Loucy (cell line): ENCODE measurements at regions not wholly inside any gene's neighbourhood (a gene's known extent, or its start where the extent isn't known, plus 50 kb on each side); places are given as distances from the start of the nearest gene placed in this dataset.

Experiments
- H2AFZ ChIP-seq: fragments of 200-600 bp; sonication (generic); 2 replicates; pipeline ENCODE4 v1.6.0; 2016; ENCODE audit warnings: antibody characterized with exemption, mild to moderate bottlenecking, low read length, moderate library complexity
- H3F3A ChIP-seq: fragments of 200-600 bp; 2 replicates; pipeline ENCODE4 v1.6.0; 2016; ENCODE audit warnings: antibody characterized with exemption, low read depth, mild to moderate bottlenecking
- H3K27me3 ChIP-seq: fragments of 200-600 bp; sonication (generic); 2 replicates; pipeline ENCODE4 v1.6.1; 2014; ENCODE audit warnings: low read length, mild to moderate bottlenecking; ENCODE audit not compliant: insufficient read depth, poor library complexity, severe bottlenecking
- H3K36me3 ChIP-seq: fragments of 200-600 bp; sonication (generic); 2 replicates; pipeline ENCODE4 v1.6.1; 2016; ENCODE audit warnings: low read length; ENCODE audit not compliant: insufficient read depth
- H3K4me1 ChIP-seq: fragments of 200-600 bp; sonication (generic); 2 replicates; pipeline ENCODE4 v1.5.1; 2014; ENCODE audit warnings: low read length, mild to moderate bottlenecking; ENCODE audit not compliant: insufficient read depth, poor library complexity, severe bottlenecking
- H3K4me2 ChIP-seq: fragments of 200-600 bp; sonication (generic); 2 replicates; pipeline ENCODE4 v1.6.0; 2014; ENCODE audit warnings: antibody characterized with exemption, low read length, low read depth, mild to moderate bottlenecking; ENCODE audit not compliant: poor library complexity, severe bottlenecking
- H3K4me3 ChIP-seq: fragments of 200-600 bp; sonication (generic); 2 replicates; pipeline ENCODE4 v1.5.1; 2014; ENCODE audit warnings: low read length, mild to moderate bottlenecking, mixed read lengths; ENCODE audit not compliant: poor library complexity, severe bottlenecking
- H3K79me2 ChIP-seq: fragments of 200-600 bp; sonication (generic); 2 replicates; pipeline ENCODE4 v1.6.1; 2014; ENCODE audit warnings: low read length; ENCODE audit not compliant: insufficient read depth
- H3K9ac ChIP-seq: fragments of 200-600 bp; sonication (generic); 2 replicates; pipeline ENCODE4 v1.6.0; 2014; ENCODE audit warnings: mild to moderate bottlenecking, low read depth, low read length, moderate library complexity; ENCODE audit not compliant: poor library complexity, severe bottlenecking
- H3K9me2 ChIP-seq: fragments of 200-600 bp; sonication (generic); replicated peaks from 2 replicates; pipeline ENCODE4 v1.6.1; 2016; ENCODE audit warnings: low read depth, low read length, mixed read lengths
- H3K9me3 ChIP-seq: fragments of 200-600 bp; sonication (generic); 2 replicates; pipeline ENCODE4 v1.6.1; 2014; ENCODE audit warnings: mild to moderate bottlenecking, antibody characterized with exemption, low read length, low read depth; ENCODE audit not compliant: insufficient read depth
- H4K20me1 ChIP-seq: fragments of 200-600 bp; sonication (generic); 2 replicates; pipeline ENCODE4 v1.6.0; 2014; ENCODE audit warnings: antibody characterized with exemption, low read length, mild to moderate bottlenecking; ENCODE audit not compliant: insufficient read depth, poor library complexity, severe bottlenecking
- CTCF ChIP-seq: fragments of 200-600 bp; sonication (generic); conservative IDR thresholded peaks from 2 replicates; pipeline ENCODE4 v1.5.1; 2014; ENCODE audit warnings: mild to moderate bottlenecking, antibody characterized with exemption, low read length
- EZH2phosphoT487 ChIP-seq: fragments of 200-600 bp; IDR thresholded peaks from 2 replicates; pipeline ENCODE4 v1.6.1; 2018; ENCODE audit warnings: antibody characterized with exemption, mild to moderate bottlenecking, moderate library complexity, borderline replicate concordance

GRCh38 chr4:187449702-187450101 is 545.9 kb upstream of the ZFP42 start:
- Histone ChIP-seq H3K36me3 (no peaks in the 10 kb centered on the region), H2AFZ (no peak overlapping the region), H3K4me2 (no peak overlapping the region), H3K9me3 (0 out of 2 replicates have a peak, but pooled peaks cover 4% of the 10 kb centered on the region), H3K9ac (no peak overlapping the region), H3K9me2 (no peaks in the 10 kb centered on the region), H3K27me3 (no peaks in the 10 kb centered on the region), H3K4me1 (no peaks in the 10 kb centered on the region), H3K4me3 (no peak overlapping the region), H3K79me2 (no peaks in the 10 kb centered on the region), H4K20me1 (no peaks in the 10 kb centered on the region), H3F3A (no peaks in the 10 kb centered on the region)
- TF ChIP-seq CTCF, result no peak
- no peak for TF ChIP-seq EZH2phosphoT487

DNA sequence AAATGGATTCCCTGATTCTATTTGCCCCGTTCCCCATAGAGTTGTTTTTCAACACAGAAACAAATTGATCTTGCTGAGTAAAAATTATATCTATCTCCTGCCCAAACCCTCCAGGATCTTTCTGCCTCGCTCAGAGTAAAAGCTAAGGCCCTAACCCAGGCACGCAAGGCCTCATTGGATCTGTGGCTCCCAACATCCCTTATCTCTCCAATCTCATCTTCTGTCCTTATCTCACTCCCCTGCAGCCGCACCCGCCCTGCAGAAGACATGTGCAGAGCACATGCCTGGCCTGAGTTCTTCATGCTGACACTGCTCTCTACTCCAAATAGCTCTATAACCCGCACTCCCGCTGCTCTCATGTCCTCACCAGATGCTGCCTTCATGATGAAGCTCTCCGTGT is 543.8 kb upstream of the ZFP42 start:
- Histone ChIP-seq H3F3A (no peaks in the 10 kb centered on the region), H3K9ac (no peak overlapping the region), H3K27me3 (no peaks in the 10 kb centered on the region), H3K4me1 (no peaks in the 10 kb centered on the region), H3K4me2 (no peak overlapping the region), H3K9me3 (0 out of 2 replicates have a peak, but pooled peaks cover 4% of the 10 kb centered on the region), H4K20me1 (no peaks in the 10 kb centered on the region), H3K79me2 (no peaks in the 10 kb centered on the region), H2AFZ (no peak overlapping the region), H3K4me3 (no peak overlapping the region), H3K9me2 (no peaks in the 10 kb centered on the region), H3K36me3 (no peaks in the 10 kb centered on the region)
- TF ChIP-seq EZH2phosphoT487 (no peak), CTCF (no peak)

- Histone ChIP-seq H3K9me3 (no peaks in the 10 kb centered on the region; the same call in 1 of the 2 replicates), H3K79me2 (no peaks in the 10 kb centered on the region), H3K27me3 (no peaks in the 10 kb centered on the region), H3K9ac (no peak overlapping the region), H2AFZ (no peak overlapping the region), H3K9me2 (no peaks in the 10 kb centered on the region), H3K4me3 (no peak overlapping the region), H3K4me1 (no peaks in the 10 kb centered on the region), H3K4me2 (no peak overlapping the region), H3F3A (no peaks in the 10 kb centered on the region), H4K20me1 (no peaks in the 10 kb centered on the region), H3K36me3 (no peaks in the 10 kb centered on the region)
- no peak for TF ChIP-seq EZH2phosphoT487
- TF ChIP-seq CTCF, result no peak
Observed at GRCh38 chr4:187460016-187460415, 535.6 kb upstream of the ZFP42 start.
